ENCODE measurements at regions not wholly inside any gene's neighbourhood (a gene's known extent, or its start where the extent isn't known, plus 50 kb on each side); places are given as distances from the start of the nearest gene placed in this dataset.
A peak's percentile ranks its signal among the peaks of the same experiment; 100 is the strongest.

GRCh38 chr6:44000164-44000842 lies 126.9 kb downstream of the MRPL14 start (continued):
- TF ChIP-seq ZNF564 (CRISPR knock-in tag; IDR thresholded peaks at IDR 0.05) (no peak), ZNF552 (CRISPR knock-in tag; IDR thresholded peaks at IDR 0.05; ENCODE audit: borderline replicate concordance) (no peak), TARDBP (CRISPR knock-in tag; IDR thresholded peaks at IDR 0.05) (peak; percentile 56; the same call in 1 of the 2 replicates), TBL1XR1 (IDR thresholded peaks at IDR 0.05; ENCODE audit: borderline replicate concordance, low read length, partially characterized antibody) (no peak), FLYWCH1 (CRISPR knock-in tag; IDR thresholded peaks at IDR 0.05) (no peak), ZNF296 (CRISPR knock-in tag; conservative IDR thresholded peaks at IDR 0.05) (no peak), PHF8 (CRISPR knock-in tag; IDR thresholded peaks at IDR 0.05) (no peak), ASH2L (IDR thresholded peaks at IDR 0.05; ENCODE audit: insufficient read length, low read depth, low read length) (no peak), ZNF556 (CRISPR knock-in tag; IDR thresholded peaks at IDR 0.05; ENCODE audit: borderline replicate concordance) (peak; percentile 42; the same call in 1 of the 2 replicates), ZNF589 (CRISPR knock-in tag; conservative IDR thresholded peaks at IDR 0.05) (no peak), NFATC3 (CRISPR knock-in tag; IDR thresholded peaks at IDR 0.05) (no peak), ZNF326 (CRISPR knock-in tag; IDR thresholded peaks at IDR 0.05; ENCODE audit: borderline replicate concordance) (no peak), SOX6 (IDR thresholded peaks at IDR 0.05) (no peak), SOX6 (CRISPR knock-in tag; IDR thresholded peaks at IDR 0.05) (no peak), ZNF138 (CRISPR knock-in tag; IDR thresholded peaks at IDR 0.05; ENCODE audit: low read depth) (no peak), HNF1A (IDR thresholded peaks at IDR 0.05; ENCODE audit: low read depth) (no peak), HNF1A (CRISPR knock-in tag; IDR thresholded peaks at IDR 0.05; ENCODE audit: borderline replicate concordance) (no peak), ZNF343 (CRISPR knock-in tag; IDR thresholded peaks at IDR 0.05) (no peak), ZNF264 (CRISPR knock-in tag; IDR thresholded peaks at IDR 0.05) (peak; percentile 94; the same call in 1 of the 2 replicates), SAFB2 (CRISPR knock-in tag; IDR thresholded peaks at IDR 0.05; ENCODE audit: borderline replicate concordance, low read depth) (no peak), DBP (CRISPR knock-in tag; IDR thresholded peaks at IDR 0.05; ENCODE audit: not compliant biosample characterization) (no peak), TP53 (CRISPR knock-in tag; conservative IDR thresholded peaks at IDR 0.05) (no peak), CREB3 (CRISPR knock-in tag; IDR thresholded peaks at IDR 0.05) (no peak), SAP130 (CRISPR knock-in tag; IDR thresholded peaks at IDR 0.05; ENCODE audit: low read depth) (0 out of 2 replicates have a peak, but pooled peaks have one; percentile 9), MTA1 (CRISPR knock-in tag; IDR thresholded peaks at IDR 0.05; ENCODE audit: borderline replicate concordance) (no peak), HDAC1 (CRISPR knock-in tag; IDR thresholded peaks at IDR 0.05) (no peak), GABPB1 (CRISPR knock-in tag; IDR thresholded peaks at IDR 0.05) (peak; percentile 47)
